ENCODE measurements at regions not wholly inside any gene's neighbourhood (a gene's known extent, or its start where the extent isn't known, plus 50 kb on each side); places are given as distances from the start of the nearest gene placed in this dataset.
"Not testable (repeated sequence)": the region's sequence is repeated elsewhere in the genome, so short reads cannot be mapped to it uniquely, and the experiment has no call there.

- Histone ChIP-seq H3K4me1 (ENCODE audit: control insufficient read depth in 5 of 5, insufficient read depth in 5 of 5, low read length in 5 of 5) (no peaks in the 10 kb centered on the region), H3K27me3 (ENCODE audit: control insufficient read depth in 3 of 3, insufficient read depth in 3 of 3, low read length in 2 of 3) (no peaks in the 10 kb centered on the region), H3K4me3 (no peak overlapping the region), H3K9ac (ENCODE audit: insufficient read depth in 1 of 2, low read length in 2 of 2) (no peak overlapping the region), H3K9me3 (ENCODE audit: control insufficient read depth in 4 of 4, insufficient read depth in 3 of 4, low read length in 3 of 4) (no peaks in the 10 kb centered on the region), H3K36me3 (ENCODE audit: control insufficient read depth in 4 of 4, insufficient read depth in 4 of 4, low read length in 4 of 4) (no peaks in the 10 kb centered on the region), H3K27ac (ENCODE audit: low read depth in 1 of 2, low read length in 1 of 2) (no peak overlapping the region)
- ATAC-seq (ENCODE audit: insufficient read depth, low FRiP score) (no peak), DNase-seq (peak in 2 of 3 donors; percentile 39 to 50)
- 75 to 82% methylated on average over 4 of the region's 4 CpGs for WGBS, 2 donors
- TF ChIP-seq CTCF (IDR thresholded peaks at IDR 0.05; ENCODE audit: control extremely low read depth, extremely low read depth), result no peak
These were observed 113.2 kb upstream of the CHST9 start for GRCh38 chr18:27298214-27298804.

- not testable (repeated sequence) for H3K27me3 ChIP-seq (ENCODE audit: control insufficient read depth in 3 of 3, insufficient read depth in 3 of 3, low read length in 2 of 3); H3K4me1 ChIP-seq (ENCODE audit: control insufficient read depth in 5 of 5, insufficient read depth in 5 of 5, low read length in 5 of 5); H3K4me3 ChIP-seq; H3K36me3 ChIP-seq (ENCODE audit: control insufficient read depth in 4 of 4, insufficient read depth in 4 of 4, low read length in 4 of 4); H3K9me3 ChIP-seq (ENCODE audit: control insufficient read depth in 4 of 4, insufficient read depth in 3 of 4, low read length in 3 of 4); H3K27ac ChIP-seq (ENCODE audit: low read depth in 1 of 2, low read length in 1 of 2); H3K9ac ChIP-seq (ENCODE audit: insufficient read depth in 1 of 2, low read length in 2 of 2); ATAC-seq (ENCODE audit: insufficient read depth, low FRiP score); DNase-seq
- 86 to 89% methylated on average over 2 of the region's 2 CpGs for WGBS, 2 donors
These were observed 101.0 kb upstream of the CHST9 start for GRCh38 chr18:27285973-27286562.

GRCh38 chr18:27278131-27278530 lies 93.0 kb upstream of the CHST9 start:
- TF ChIP-seq CTCF (IDR thresholded peaks at IDR 0.05; ENCODE audit: control extremely low read depth, extremely low read depth), result no peak
- no peak for ATAC-seq (ENCODE audit: insufficient read depth, low FRiP score)
- Histone ChIP-seq H3K27ac (ENCODE audit: low read depth in 1 of 2, low read length in 1 of 2) (no peak overlapping the region), H3K9me3 (ENCODE audit: control insufficient read depth in 4 of 4, insufficient read depth in 3 of 4, low read length in 3 of 4) (no peaks in the 10 kb centered on the region), H3K4me3 (no peak overlapping the region), H3K9ac (ENCODE audit: insufficient read depth in 1 of 2, low read length in 2 of 2) (no peak overlapping the region), H3K27me3 (ENCODE audit: control insufficient read depth in 3 of 3, insufficient read depth in 3 of 3, low read length in 2 of 3) (no peaks in the 10 kb centered on the region), H3K4me1 (ENCODE audit: control insufficient read depth in 5 of 5, insufficient read depth in 5 of 5, low read length in 5 of 5) (no peaks in the 10 kb centered on the region), H3K36me3 (ENCODE audit: control insufficient read depth in 4 of 4, insufficient read depth in 4 of 4, low read length in 4 of 4) (no peaks in the 10 kb centered on the region)
- DNase-seq, result no peak
- 72 to 85% methylated on average over 3 of the region's 3 CpGs for WGBS, 2 donors

GRCh38 chr18:27277554-27277953 lies 92.4 kb upstream of the CHST9 start:
- peak in 1 of 3 donors; percentile 2 for DNase-seq
- WGBS, 2 donors, result 63 to 76% methylated on average over 3 of the region's 3 CpGs
- Histone ChIP-seq H3K9me3 (ENCODE audit: control insufficient read depth in 4 of 4, insufficient read depth in 3 of 4, low read length in 3 of 4) (no peaks in the 10 kb centered on the region), H3K27ac (ENCODE audit: low read depth in 1 of 2, low read length in 1 of 2) (no peak overlapping the region), H3K9ac (ENCODE audit: insufficient read depth in 1 of 2, low read length in 2 of 2) (no peak overlapping the region), H3K4me1 (ENCODE audit: control insufficient read depth in 5 of 5, insufficient read depth in 5 of 5, low read length in 5 of 5) (no peaks in the 10 kb centered on the region), H3K36me3 (ENCODE audit: control insufficient read depth in 4 of 4, insufficient read depth in 4 of 4, low read length in 4 of 4) (no peaks in the 10 kb centered on the region), H3K4me3 (no peak overlapping the region), H3K27me3 (ENCODE audit: control insufficient read depth in 3 of 3, insufficient read depth in 3 of 3, low read length in 2 of 3) (no peaks in the 10 kb centered on the region)
- no peak for ATAC-seq (ENCODE audit: insufficient read depth, low FRiP score)
- TF ChIP-seq CTCF (IDR thresholded peaks at IDR 0.05; ENCODE audit: control extremely low read depth, extremely low read depth), result no peak

Data from lung (tissue), 11 donors.